Heart right ventricle (tissue), 16 donors: ENCODE measurements at regions not wholly inside any gene's neighbourhood (a gene's known extent, or its start where the extent isn't known, plus 50 kb on each side); places are given as distances from the start of the nearest gene placed in this dataset.

Source experiments
- ATAC-seq, 8 donors: fragments of 200-7000 bp; cut with Tn5 transposase; one replicate each; pipeline ENCODE4 v1.9.1; 2020; ENCODE audit warnings: mild to moderate bottlenecking in 8 of 8, moderate library complexity in 8 of 8, moderate number of reproducible peaks in 1 of 8
- DNase-seq, 2 donors: peaks; one replicate each; pipeline ENCODE4 v3.0.0-alpha.2; 2020
- H3K27ac ChIP-seq, 10 donors: fragments of 200-600 bp; sonication (generic) in 2 of 10; one replicate each; pipeline versions ENCODE4 v1.5.0 to v1.8.0; 2020 to 2022; ENCODE audit warnings: mild to moderate bottlenecking in 3 of 10
- H3K27me3 ChIP-seq, 7 donors: fragments of 200-600 bp; one replicate each; pipeline ENCODE4 v1.8.0; 2021 to 2022; ENCODE audit warnings: mild to moderate bottlenecking in 2 of 7
- H3K36me3 ChIP-seq, 9 donors: fragments of 200-600 bp; sonication (generic) in 1 of 9; one replicate each; pipeline versions ENCODE4 v1.5.0 to v1.8.0; 2020 to 2022; ENCODE audit warnings: mild to moderate bottlenecking in 2 of 9
- H3K4me1 ChIP-seq, 9 donors: fragments of 200-600 bp; sonication (generic) in 1 of 9; one replicate each; pipeline versions ENCODE4 v1.5.0 to v1.8.0; 2020 to 2022; ENCODE audit warnings: mild to moderate bottlenecking in 4 of 9
- H3K4me3 ChIP-seq, 10 donors: fragments of 200-600 bp; sonication (generic) in 2 of 10; one replicate each; pipeline versions ENCODE4 v1.5.0 to v1.8.0; 2020 to 2022; ENCODE audit warnings: mild to moderate bottlenecking in 7 of 10, moderate library complexity in 2 of 10
- H3K9me3 ChIP-seq, 11 donors: fragments of 200-600 bp in 10 of 11; sonication (generic) in 2 of 11; one replicate each; pipeline versions ENCODE4 v1.5.0 to v1.8.0; 2013 to 2022; ENCODE audit warnings: mild to moderate bottlenecking in 2 of 11, control low read depth in 1 of 11, moderate library complexity in 1 of 11
- CTCF ChIP-seq, 9 donors: fragments of 200-600 bp; sonication (generic) in 2 of 9; IDR thresholded peaks; one replicate each; pipeline versions ENCODE4 v1.5.0 to v1.8.0; 2021 to 2022; ENCODE audit warnings: antibody characterized with exemption in 9 of 9, mild to moderate bottlenecking in 5 of 9, moderate library complexity in 1 of 9
- WGBS, 2 donors: extraction: QIAGEN DNeasy Blood & Tissue Kit; methylation state at CpG; one replicate each; pipeline ENCODE4 v1.1.7; 2013; ENCODE audit warnings: inconsistent platforms in 1 of 2; 5-methylcytosine and 5-hydroxymethylcytosine counted together
- intact Hi-C, 10 donors: fragments of 100-400 bp; cut with DNase I; formaldehyde crosslinking; loops; one replicate each; pipeline versions ENCODE4 v1.11.1 to v1.14.2; 2022
- donor health status: Arrhythmogenic right ventricular cardiomyopathy.
- donor health status: ischemic (EF 13 %, LVEDD 7.1; RV severe dilation, severe dysfunction).
- donor health status: healthy with polysubstance abuse.
- donor health status: DM: no; HTN: yes; CAD: no.
- donor health status: DM: no; HTN: no; CAD: no.
- donor health status: ischemic (EF 25% LVEDD 6.9; RV normal size, moderate dysfunction).
- donor health status: ischemic (EF 25% LVEDD 5.7; RV mildly dilated, moderate dysfunction).
- donor health status: healthy.
- donor health status: DM: yes; HTN: yes; CAD: no.
- donor health status: Ischemic cardiomyopathy.
- donor health status: ischemic (EF 35%, LVEDD 5.7; RV mildly dilated, moderate dysfunction).
- donor health status: nonischemic (EF 11% LVEDD 7.7; RV severe dilation, severe dysfunction).
- donor health status: DM: yes; HTN: yes; CAD: no.
- donor health status: PGD.
- donor health status: ischemic (EF 29% LVEDD 5.4; RV normal size, mild dysfunction).
- donor health status: nonischemic (EF 23%, LVEDD 6.1; RV moderate dilation, normal function).

- Histone ChIP-seq H3K36me3 (no peaks in the 10 kb centered on the region), H3K27ac (no peak overlapping the region), H3K27me3 (no peaks in the 10 kb centered on the region), H3K4me3 (no peak overlapping the region), H3K4me1 (no peaks in the 10 kb centered on the region), H3K9me3 (peaks cover 0 to 5% (median 0%) of the 10 kb centered on the region in 11 donors)
- ATAC-seq, result no peak
- no peak for TF ChIP-seq CTCF (IDR thresholded peaks at IDR 0.05)
- no peak for DNase-seq
- intact Hi-C loops, result no loop called here
Observed at GRCh38 chr14:42673963-42674362, 1067.3 kb downstream of the LRFN5 start.

DNA sequence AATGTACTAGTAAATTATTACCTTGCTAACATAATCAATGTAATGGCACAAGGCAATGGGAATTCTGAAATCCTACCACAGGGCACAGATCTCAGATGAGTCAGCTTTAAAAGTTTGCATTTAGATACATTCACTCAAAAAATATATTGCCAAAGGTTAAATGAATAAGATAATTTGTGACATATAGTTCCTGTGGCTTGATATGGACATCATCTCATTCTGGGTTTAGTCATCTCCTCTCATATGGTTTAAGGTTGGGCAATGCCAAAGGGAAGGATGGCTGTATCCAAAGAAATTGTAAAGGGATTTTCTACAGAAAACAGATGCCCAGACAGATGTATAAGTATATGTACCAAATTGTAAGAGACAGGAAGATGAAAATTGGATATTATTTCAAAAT, 1065.0 kb downstream of the LRFN5 start:
- intact Hi-C loops, result no loop called here
- Histone ChIP-seq H3K27ac (no peak overlapping the region), H3K36me3 (no peaks in the 10 kb centered on the region), H3K27me3 (no peaks in the 10 kb centered on the region), H3K4me1 (no peaks in the 10 kb centered on the region), H3K4me3 (no peak overlapping the region), H3K9me3 (peaks cover 0 to 5% (median 0%) of the 10 kb centered on the region in 11 donors)
- TF ChIP-seq CTCF (IDR thresholded peaks at IDR 0.05), result no peak
- ATAC-seq (no peak), DNase-seq (no peak)

GRCh38 chr14:42665083-42665482, 1058.4 kb downstream of the LRFN5 start:
- no peaks in the 10 kb centered on the region for H3K4me1 ChIP-seq
- H3K27ac ChIP-seq, result no peak overlapping the region
- H3K27me3 ChIP-seq, result no peaks in the 10 kb centered on the region
- DNase-seq (no peak), ATAC-seq (no peak)
- H3K4me3 ChIP-seq, result no peak overlapping the region
- intact Hi-C loops, result no loop called here
- no peaks in the 10 kb centered on the region for H3K36me3 ChIP-seq
- peaks cover 0 to 4% (median 0%) of the 10 kb centered on the region in 11 donors for H3K9me3 ChIP-seq
- TF ChIP-seq CTCF (IDR thresholded peaks at IDR 0.05), result no peak

DNA sequence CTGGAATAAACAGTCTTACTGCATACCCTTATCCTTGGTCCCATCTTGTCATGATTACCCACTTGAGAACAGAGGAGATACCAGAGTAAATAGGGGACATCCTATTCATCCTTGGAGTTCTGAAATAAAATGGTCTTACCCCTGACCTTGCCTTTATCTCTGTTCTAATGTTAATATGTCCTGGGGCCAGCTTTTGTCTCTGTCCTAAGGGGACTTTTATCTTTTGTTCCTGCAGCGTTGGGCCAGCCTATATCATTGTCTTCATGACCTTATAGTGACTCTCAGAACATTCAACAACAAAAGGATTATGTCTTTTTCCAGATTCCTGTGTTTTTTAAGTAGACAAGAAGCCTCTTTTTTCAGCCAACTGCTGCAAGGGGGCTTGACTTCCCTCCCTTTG, 1057.5 kb downstream of the LRFN5 start:
- H3K36me3 ChIP-seq, result no peaks in the 10 kb centered on the region
- no peak for DNase-seq
- no peak for ATAC-seq
- H3K27ac ChIP-seq, result no peak overlapping the region
- no peak for TF ChIP-seq CTCF (IDR thresholded peaks at IDR 0.05)
- WGBS, 2 donors, result 29% methylated on average over 1 of the region's 1 CpG
- intact Hi-C loops, result no loop called here
- H3K9me3 ChIP-seq, result peaks cover 0 to 4% (median 0%) of the 10 kb centered on the region in 11 donors
- no peaks in the 10 kb centered on the region for H3K4me1 ChIP-seq
- no peaks in the 10 kb centered on the region for H3K27me3 ChIP-seq
- H3K4me3 ChIP-seq, result no peak overlapping the region

DNA sequence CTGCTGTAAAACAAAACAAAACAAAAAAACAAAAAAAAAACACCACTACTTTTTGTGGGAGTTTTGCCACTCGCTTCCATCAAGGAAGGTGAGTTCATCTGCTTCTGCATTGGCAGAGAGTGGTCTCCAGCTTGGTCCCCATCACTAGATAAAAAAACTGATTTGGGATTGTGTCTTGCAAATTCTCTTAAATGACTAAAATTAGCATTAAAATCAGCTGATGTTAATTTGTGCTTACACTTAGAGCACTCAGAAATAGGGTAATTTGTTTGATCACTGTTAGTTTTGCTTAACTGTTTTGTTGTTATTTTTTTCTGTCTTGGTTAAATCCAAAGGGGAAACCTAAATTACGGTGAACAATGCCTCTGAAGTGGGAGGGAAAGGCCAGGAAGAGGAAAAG, 1048.0 kb downstream of the LRFN5 start:
- intact Hi-C loops, result no loop called here
- Histone ChIP-seq H3K27me3 (no peaks in the 10 kb centered on the region), H3K27ac (no peak overlapping the region), H3K4me3 (no peak overlapping the region), H3K4me1 (no peaks in the 10 kb centered on the region), H3K9me3 (peaks cover 0 to 3% (median 0%) of the 10 kb centered on the region in 11 donors), H3K36me3 (no peaks in the 10 kb centered on the region)
- DNase-seq, result no peak
- ATAC-seq, result no peak
- WGBS, 2 donors, result 58 to 73% methylated on average over 2 of the region's 2 CpGs
- TF ChIP-seq CTCF (IDR thresholded peaks at IDR 0.05), result no peak
